Cerebellar nuclear complex (tissue), 1 donor: ENCODE measurements at regions not wholly inside any gene's neighbourhood (a gene's known extent, or its start where the extent isn't known, plus 50 kb on each side); places are given as distances from the start of the nearest gene placed in this dataset.
"Not testable (repeated sequence)": the region's sequence is repeated elsewhere in the genome, so short reads cannot be mapped to it uniquely, and the experiment has no call there.

ENCODE experiments used
- DNase-seq, 2 experiments: peaks; one replicate each; lab custom pipeline; 2025; lab: John Stamatoyannopoulos, UW

- DNase-seq = no peak
Measured at GRCh38 chr1:95668165-95668564, 434.2 kb downstream of the RWDD3 start.

GRCh38 chr1:95669638-95670037 is 435.6 kb downstream of the RWDD3 start:
- not testable (repeated sequence) for DNase-seq

GRCh38 chr1:95671098-95671497 is 437.1 kb downstream of the RWDD3 start:
- no peak for DNase-seq

- DNase-seq = no peak
Measured at GRCh38 chr1:95679262-95679661, 445.3 kb downstream of the RWDD3 start.

GRCh38 chr1:95685081-95685480 is 451.1 kb downstream of the RWDD3 start:
- no peak for DNase-seq

GRCh38 chr1:95686217-95686616 is 452.2 kb downstream of the RWDD3 start:
- DNase-seq = no peak

GRCh38 chr1:95699149-95699953 is 465.3 kb downstream of the RWDD3 start:
- no peak for DNase-seq

- DNase-seq = no peak
Measured at GRCh38 chr1:95701450-95702173, 467.6 kb downstream of the RWDD3 start.

- DNase-seq = no peak
Measured at GRCh38 chr1:95703046-95703445, 469.0 kb downstream of the RWDD3 start.

GRCh38 chr1:95716097-95716496 is 482.1 kb downstream of the RWDD3 start:
- no peak for DNase-seq

GRCh38 chr1:95716550-95716949 is 482.5 kb downstream of the RWDD3 start:
- no peak for DNase-seq

- DNase-seq = no peak
Measured at GRCh38 chr1:95723346-95723745, 489.3 kb downstream of the RWDD3 start.

GRCh38 chr1:95728841-95729240 is 494.8 kb downstream of the RWDD3 start:
- no peak for DNase-seq

GRCh38 chr1:95730986-95731385 is 497.0 kb downstream of the RWDD3 start:
- DNase-seq = no peak

- DNase-seq = no peak
Measured at GRCh38 chr1:95731466-95731865, 497.5 kb downstream of the RWDD3 start.

GRCh38 chr1:95733031-95733430 is 499.0 kb downstream of the RWDD3 start:
- no peak for DNase-seq

- no peak for DNase-seq
Measured at GRCh38 chr1:95733671-95734070, 499.7 kb downstream of the RWDD3 start.

- no peak for DNase-seq
Measured at GRCh38 chr1:95734560-95734959, 500.6 kb downstream of the RWDD3 start.

GRCh38 chr1:95742591-95743089 is 508.6 kb downstream of the RWDD3 start:
- DNase-seq = no peak

GRCh38 chr1:95744731-95745130 is 510.7 kb downstream of the RWDD3 start:
- no peak for DNase-seq

- no peak for DNase-seq
Measured at GRCh38 chr1:95752515-95753381, 518.7 kb downstream of the RWDD3 start.

GRCh38 chr1:95753382-95754016 is 519.5 kb downstream of the RWDD3 start:
- no peak for DNase-seq
